Suprapubic skin (tissue), 4 donors: ENCODE measurements at regions not wholly inside any gene's neighbourhood (a gene's known extent, or its start where the extent isn't known, plus 50 kb on each side); places are given as distances from the start of the nearest gene placed in this dataset.

Source experiments
- CTCF ChIP-seq, 2 donors: fragments of 200-600 bp in 1 of 2; fragments of 450-650 bp in 1 of 2; sonication (generic) in 1 of 2; IDR thresholded peaks; one replicate each; pipeline ENCODE4 v1.5.1; 2016 to 2019; ENCODE audit warnings: antibody characterized with exemption in 2 of 2, mild to moderate bottlenecking in 1 of 2, moderate library complexity in 1 of 2
- EP300 ChIP-seq: sonication (generic); formaldehyde crosslinking; IDR thresholded peaks from one replicate; pipeline ENCODE4 v1.6.1; 2017; ENCODE audit warnings: antibody characterized with exemption
- POLR2A ChIP-seq, 2 donors: fragments of 450-650 bp; IDR thresholded peaks; one replicate each; pipeline ENCODE4 v1.6.1; 2017; ENCODE audit warnings: antibody characterized with exemption in 2 of 2, mild to moderate bottlenecking in 2 of 2, moderate library complexity in 2 of 2
- POLR2AphosphoS5 ChIP-seq, 3 donors: sonication (generic); formaldehyde crosslinking; IDR thresholded peaks; one replicate each; pipeline ENCODE4 v1.6.1; 2017; ENCODE audit warnings: antibody characterized with exemption in 3 of 3

GRCh38 chr14:96663491-96664067, 133.6 kb upstream of the VRK1 start:
- no peak for TF ChIP-seq CTCF (IDR thresholded peaks at IDR 0.05)
- no peak for TF ChIP-seq POLR2A (IDR thresholded peaks at IDR 0.05)
- no peak for TF ChIP-seq POLR2AphosphoS5 (IDR thresholded peaks at IDR 0.05)
- no peak for TF ChIP-seq EP300
